ENCODE measurements at regions not wholly inside any gene's neighbourhood (a gene's known extent, or its start where the extent isn't known, plus 50 kb on each side); places are given as distances from the start of the nearest gene placed in this dataset.

GRCh38 chr3:35486295-35486694, 153.0 kb upstream of the ARPP21 start:
- no peak for DNase-seq (ENCODE audit: low spot score in 2 of 2)
- H3K4me3 ChIP-seq (ENCODE audit: low read depth, poor library complexity, severe bottlenecking): no peak overlapping the region
- WGBS, 2 donors: 50 to 54% methylated on average over 1 of the region's 1 CpG
- intact Hi-C loops (cut with DNase I; ENCODE audit: low total_unique reads): no loop called here
- TF ChIP-seq CTCF (IDR thresholded peaks at IDR 0.05): no peak
- no peak for TF ChIP-seq POLR2A (IDR thresholded peaks at IDR 0.05)

GRCh38 chr3:35487376-35487775, 151.9 kb upstream of the ARPP21 start:
- 61 to 72% methylated on average over 2 of the region's 2 CpGs for WGBS, 2 donors
- TF ChIP-seq CTCF (IDR thresholded peaks at IDR 0.05) (no peak), POLR2A (IDR thresholded peaks at IDR 0.05) (no peak)
- intact Hi-C loops (cut with DNase I; ENCODE audit: low total_unique reads): no loop called here
- H3K4me3 ChIP-seq (ENCODE audit: low read depth, poor library complexity, severe bottlenecking): no peak overlapping the region
- no peak for DNase-seq (ENCODE audit: low spot score in 2 of 2)

GRCh38 chr3:35488526-35488925, 150.8 kb upstream of the ARPP21 start:
- TF ChIP-seq POLR2A (IDR thresholded peaks at IDR 0.05): no peak
- TF ChIP-seq CTCF (IDR thresholded peaks at IDR 0.05): no peak
- 71 to 89% methylated on average over 1 of the region's 1 CpG for WGBS, 2 donors
- intact Hi-C loops (cut with DNase I; ENCODE audit: low total_unique reads): no loop called here
- no peak overlapping the region for H3K4me3 ChIP-seq (ENCODE audit: low read depth, poor library complexity, severe bottlenecking)
- no peak for DNase-seq (ENCODE audit: low spot score in 2 of 2)

- 62 to 73% methylated on average over 2 of the region's 2 CpGs for WGBS, 2 donors
- intact Hi-C loops (cut with DNase I; ENCODE audit: low total_unique reads): no loop called here
- H3K4me3 ChIP-seq (ENCODE audit: low read depth, poor library complexity, severe bottlenecking): no peak overlapping the region
- no peak for DNase-seq (ENCODE audit: low spot score in 2 of 2)
- TF ChIP-seq POLR2A (IDR thresholded peaks at IDR 0.05): no peak
- TF ChIP-seq CTCF (IDR thresholded peaks at IDR 0.05): no peak
Measured at GRCh38 chr3:35492841-35493240, 146.5 kb upstream of the ARPP21 start.

GRCh38 chr3:35498506-35499210, 140.7 kb upstream of the ARPP21 start:
- WGBS, 2 donors: 34 to 52% methylated on average over 4 of the region's 4 CpGs
- no peak overlapping the region for H3K4me3 ChIP-seq (ENCODE audit: low read depth, poor library complexity, severe bottlenecking)
- no peak for DNase-seq (ENCODE audit: low spot score in 2 of 2)
- intact Hi-C loops (cut with DNase I; ENCODE audit: low total_unique reads): no loop called here
- TF ChIP-seq CTCF (IDR thresholded peaks at IDR 0.05): no peak
- TF ChIP-seq POLR2A (IDR thresholded peaks at IDR 0.05): no peak

Data from lower leg skin (tissue), 4 donors.